ENCODE measurements at regions not wholly inside any gene's neighbourhood (a gene's known extent, or its start where the extent isn't known, plus 50 kb on each side); places are given as distances from the start of the nearest gene placed in this dataset.
"Not testable (repeated sequence)": the region's sequence is repeated elsewhere in the genome, so short reads cannot be mapped to it uniquely, and the experiment has no call there.

DNA sequence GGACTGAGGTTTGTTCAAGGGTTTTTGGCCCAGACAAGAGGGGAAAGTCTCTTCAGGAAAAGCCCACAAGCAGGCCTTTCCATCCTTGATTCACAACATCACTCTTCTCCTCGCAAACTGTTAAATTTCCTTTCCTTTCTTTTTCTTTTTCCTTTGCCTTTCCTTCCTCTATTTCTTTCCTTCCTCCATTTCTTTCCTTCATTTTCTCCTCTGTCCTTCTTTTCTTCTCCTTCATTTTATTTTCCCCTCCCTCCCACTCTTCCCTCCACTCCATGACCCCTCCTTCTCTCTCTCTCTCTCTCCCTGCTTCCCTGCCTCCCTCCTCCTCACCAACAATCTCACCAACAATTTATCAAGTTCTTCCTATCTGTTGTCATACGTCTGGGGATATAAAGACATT is 89.1 kb downstream of the FAM72B start:
- not testable (repeated sequence) for H3K56ac ChIP-seq (ENCODE audit: insufficient read length, low read depth, low read length); H2AK5ac ChIP-seq (ENCODE audit: insufficient read length, low read length); H3K9me3 ChIP-seq (ENCODE audit: control insufficient read depth, low read depth, low read length); H3K79me2 ChIP-seq (ENCODE audit: insufficient read depth, low read length); H3K14ac ChIP-seq (ENCODE audit: insufficient read depth, low read length); H3K4me3 Mint-ChIP-seq; H3K27ac ChIP-seq (ENCODE audit: insufficient read length, low read depth, low read length); H3K4me2 ChIP-seq (ENCODE audit: insufficient read depth, insufficient read length, low read length); H2BK120ac ChIP-seq (ENCODE audit: low read depth, low read length, poor library complexity, severe bottlenecking); H3K23me2 ChIP-seq (ENCODE audit: insufficient read length, low read depth, low read length, poor library complexity, severe bottlenecking); H2BK5ac ChIP-seq (ENCODE audit: insufficient read length, low read length); H3K27ac Mint-ChIP-seq; H2AFZ ChIP-seq (ENCODE audit: low read length); H2BK15ac ChIP-seq (ENCODE audit: low read depth, low read length); H3K4me1 Mint-ChIP-seq; H3K9ac ChIP-seq (ENCODE audit: extremely low read depth, insufficient read length, low read length); H3K4ac ChIP-seq (ENCODE audit: low read depth, low read length); H3K23ac ChIP-seq (ENCODE audit: insufficient read length, low read depth, low read length); H2BK20ac ChIP-seq (ENCODE audit: low read depth, low read length, poor library complexity, severe bottlenecking); DNase-seq; H3K27me3 ChIP-seq (ENCODE audit: insufficient read depth, low read length); H3K36me3 Mint-ChIP-seq (ENCODE audit: insufficient read depth in 1 of 3, low read depth in 3 of 3); H4K20me1 ChIP-seq (ENCODE audit: control insufficient read depth, insufficient read depth, insufficient read length); H4K5ac ChIP-seq (ENCODE audit: insufficient read length, low read depth, low read length); H3K4me1 ChIP-seq (ENCODE audit: insufficient read depth, low read length); H4K91ac ChIP-seq (ENCODE audit: insufficient read length, low read depth, low read length); H2BK12ac ChIP-seq (ENCODE audit: insufficient read length, low read depth, low read length); H3T11ph ChIP-seq (ENCODE audit: low read length); H3K27me3 Mint-ChIP-seq (ENCODE audit: low read depth); H3K18ac ChIP-seq (ENCODE audit: insufficient read length, low read depth, low read length); H3K79me1 ChIP-seq (ENCODE audit: insufficient read depth, low read depth, low read length, poor library complexity, severe bottlenecking); H3K9me3 Mint-ChIP-seq; H4K8ac ChIP-seq (replicated peaks; ENCODE audit: insufficient read length, low read depth, low read length)
- WGBS (ENCODE audit: extremely low coverage, insufficient read length, low lambda C conversion rate): no CpG with 5 or more reads among the region's 2 CpGs
